ENCODE measurements at regions not wholly inside any gene's neighbourhood (a gene's known extent, or its start where the extent isn't known, plus 50 kb on each side); places are given as distances from the start of the nearest gene placed in this dataset.

DNA sequence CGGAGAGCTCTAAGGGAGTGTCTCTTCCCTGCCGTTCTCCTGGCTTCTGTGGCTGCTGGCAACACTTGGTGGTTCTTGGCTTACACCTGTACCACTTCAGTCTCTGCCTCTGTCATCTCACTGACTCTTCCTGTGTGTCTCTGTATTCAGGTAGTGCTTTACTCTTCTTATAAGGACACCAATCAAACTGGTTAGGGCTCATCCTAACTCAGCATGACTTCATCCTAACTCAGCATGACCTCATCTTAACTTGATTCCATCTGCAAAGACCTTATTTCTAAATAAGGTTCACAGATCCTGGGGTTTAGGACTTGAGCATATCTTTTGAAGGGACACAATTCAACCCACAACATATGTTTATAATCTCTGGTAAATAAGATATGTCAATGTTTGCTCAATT, 51.6 kb upstream of the DSEL start:
- TF ChIP-seq, protein P1, sequence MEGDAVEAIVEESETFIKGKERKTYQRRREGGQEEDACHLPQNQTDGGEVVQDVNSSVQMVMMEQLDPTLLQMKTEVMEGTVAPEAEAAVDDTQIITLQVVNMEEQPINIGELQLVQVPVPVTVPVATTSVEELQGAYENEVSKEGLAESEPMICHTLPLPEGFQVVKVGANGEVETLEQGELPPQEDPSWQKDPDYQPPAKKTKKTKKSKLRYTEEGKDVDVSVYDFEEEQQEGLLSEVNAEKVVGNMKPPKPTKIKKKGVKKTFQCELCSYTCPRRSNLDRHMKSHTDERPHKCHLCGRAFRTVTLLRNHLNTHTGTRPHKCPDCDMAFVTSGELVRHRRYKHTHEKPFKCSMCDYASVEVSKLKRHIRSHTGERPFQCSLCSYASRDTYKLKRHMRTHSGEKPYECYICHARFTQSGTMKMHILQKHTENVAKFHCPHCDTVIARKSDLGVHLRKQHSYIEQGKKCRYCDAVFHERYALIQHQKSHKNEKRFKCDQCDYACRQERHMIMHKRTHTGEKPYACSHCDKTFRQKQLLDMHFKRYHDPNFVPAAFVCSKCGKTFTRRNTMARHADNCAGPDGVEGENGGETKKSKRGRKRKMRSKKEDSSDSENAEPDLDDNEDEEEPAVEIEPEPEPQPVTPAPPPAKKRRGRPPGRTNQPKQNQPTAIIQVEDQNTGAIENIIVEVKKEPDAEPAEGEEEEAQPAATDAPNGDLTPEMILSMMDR (conservative IDR thresholded peaks at IDR 0.05 in 1 of 2, IDR thresholded peaks at IDR 0.05 in 1 of 2; ENCODE audit: low read depth in 1 of 2, low read length in 2 of 2): no peak
- no peak for TF ChIP-seq EZH2 (IDR thresholded peaks at IDR 0.05; ENCODE audit: low read length, missing control alignments)
